Large intestine (tissue), 3 donors: ENCODE measurements at regions not wholly inside any gene's neighbourhood (a gene's known extent, or its start where the extent isn't known, plus 50 kb on each side); places are given as distances from the start of the nearest gene placed in this dataset.

ENCODE experiments used
- DNase-seq, 2 donors: peaks; one replicate each; pipeline versions ENCODE4 v3.0.0 to v3.0.0-alpha.2; 2013
- H3K27ac ChIP-seq: one replicate; pipeline ENCODE4 v1.5.1; 2013; ENCODE audit warnings: low read length
- H3K27me3 ChIP-seq: 2 replicates; pipeline ENCODE4 v1.6.1; 2013; ENCODE audit warnings: low read length; ENCODE audit not compliant: control insufficient read depth, insufficient read depth
- H3K36me3 ChIP-seq: 2 replicates; pipeline ENCODE4 v1.6.1; 2013; ENCODE audit warnings: low read length; ENCODE audit not compliant: control insufficient read depth, insufficient read depth
- H3K4me1 ChIP-seq: one replicate; pipeline ENCODE4 v1.6.1; 2013; ENCODE audit warnings: low read length; ENCODE audit not compliant: control insufficient read depth, insufficient read depth
- H3K4me3 ChIP-seq: one replicate; pipeline ENCODE4 v1.5.1; 2013; ENCODE audit warnings: low read length
- H3K9me3 ChIP-seq: one replicate; pipeline ENCODE4 v1.6.1; 2013; ENCODE audit warnings: mild to moderate bottlenecking, low read depth, low read length, moderate library complexity; ENCODE audit not compliant: control insufficient read depth
- WGBS: methylation state at CpG from one replicate; pipeline ENCODE4 v1.1.5; 2013; ENCODE audit warnings: low lambda C conversion rate; ENCODE audit not compliant: insufficient coverage; 5-methylcytosine and 5-hydroxymethylcytosine counted together

DNA sequence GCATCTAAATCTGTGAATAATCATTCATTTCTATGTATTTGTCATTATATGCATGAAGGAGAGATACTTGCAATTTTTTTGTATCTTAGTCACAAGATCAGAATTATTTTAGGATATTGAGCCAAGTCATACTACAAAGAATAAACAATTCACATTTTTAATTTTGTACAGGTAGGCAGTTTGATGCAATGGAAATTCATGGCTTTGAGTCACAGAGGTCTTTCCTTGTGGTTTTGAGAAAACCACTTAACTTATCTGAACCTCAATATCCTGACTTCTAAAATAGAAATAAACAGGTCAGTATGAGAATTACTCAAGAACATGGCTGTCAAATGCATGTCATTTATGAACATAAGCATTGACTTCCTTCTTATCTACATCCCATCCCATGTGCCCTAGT is 221.4 kb upstream of the SLC10A2 start:
- Histone ChIP-seq H3K4me3 (no peak overlapping the region), H3K9me3 (no peaks in the 10 kb centered on the region), H3K36me3 (no peaks in the 10 kb centered on the region), H3K27me3 (no peaks in the 10 kb centered on the region), H3K27ac (no peak overlapping the region), H3K4me1 (peaks cover 10% of the 10 kb centered on the region)
- no peak for DNase-seq

- H3K4me1 ChIP-seq: peaks cover 11% of the 10 kb centered on the region
- H3K27ac ChIP-seq: no peak overlapping the region
- no peak overlapping the region for H3K4me3 ChIP-seq
- H3K36me3 ChIP-seq: no peaks in the 10 kb centered on the region
- 92% methylated on average over 2 of the region's 2 CpGs for WGBS
- H3K27me3 ChIP-seq: no peaks in the 10 kb centered on the region
- DNase-seq: no peak
- no peaks in the 10 kb centered on the region for H3K9me3 ChIP-seq
These were observed 218.2 kb upstream of the SLC10A2 start for GRCh38 chr13:103284466-103284865.

DNA sequence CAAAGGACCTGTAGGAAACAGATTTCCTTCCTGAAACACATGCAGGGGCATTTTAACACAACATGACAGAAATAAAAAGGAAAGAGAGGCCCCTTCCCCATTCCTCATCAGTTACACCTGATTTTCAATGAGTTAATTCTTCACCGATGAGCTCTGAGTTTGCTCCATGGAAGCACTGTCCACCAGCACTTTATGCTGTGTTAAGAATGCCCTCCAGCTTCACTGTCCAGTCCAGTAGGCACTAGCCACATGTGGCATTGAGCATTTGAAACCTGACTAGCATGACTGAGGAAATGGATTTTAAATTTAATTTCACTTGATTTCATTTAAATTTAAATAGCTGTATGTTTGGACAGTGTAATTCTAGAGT is 217.2 kb upstream of the SLC10A2 start:
- peaks cover 14% of the 10 kb centered on the region for H3K4me1 ChIP-seq
- no peaks in the 10 kb centered on the region for H3K9me3 ChIP-seq
- no peak overlapping the region for H3K4me3 ChIP-seq
- no peaks in the 10 kb centered on the region for H3K36me3 ChIP-seq
- no CpG with 5 or more reads among the region's 1 CpG for WGBS
- H3K27ac ChIP-seq: peak overlapping the region; percentile 54
- no peak for DNase-seq
- no peaks in the 10 kb centered on the region for H3K27me3 ChIP-seq

- no peaks in the 10 kb centered on the region for H3K27me3 ChIP-seq
- H3K9me3 ChIP-seq: no peaks in the 10 kb centered on the region
- 40% methylated on average over 1 of the region's 14 CpGs for WGBS
- H3K4me3 ChIP-seq: peak overlapping the region; percentile 2
- DNase-seq: peak; percentile 55 to 74
- peak overlapping the region; percentile 54 for H3K27ac ChIP-seq
- H3K4me1 ChIP-seq: peaks cover 19% of the 10 kb centered on the region
- no peaks in the 10 kb centered on the region for H3K36me3 ChIP-seq
These were observed 216.6 kb upstream of the SLC10A2 start for GRCh38 chr13:103282571-103283450.

DNA sequence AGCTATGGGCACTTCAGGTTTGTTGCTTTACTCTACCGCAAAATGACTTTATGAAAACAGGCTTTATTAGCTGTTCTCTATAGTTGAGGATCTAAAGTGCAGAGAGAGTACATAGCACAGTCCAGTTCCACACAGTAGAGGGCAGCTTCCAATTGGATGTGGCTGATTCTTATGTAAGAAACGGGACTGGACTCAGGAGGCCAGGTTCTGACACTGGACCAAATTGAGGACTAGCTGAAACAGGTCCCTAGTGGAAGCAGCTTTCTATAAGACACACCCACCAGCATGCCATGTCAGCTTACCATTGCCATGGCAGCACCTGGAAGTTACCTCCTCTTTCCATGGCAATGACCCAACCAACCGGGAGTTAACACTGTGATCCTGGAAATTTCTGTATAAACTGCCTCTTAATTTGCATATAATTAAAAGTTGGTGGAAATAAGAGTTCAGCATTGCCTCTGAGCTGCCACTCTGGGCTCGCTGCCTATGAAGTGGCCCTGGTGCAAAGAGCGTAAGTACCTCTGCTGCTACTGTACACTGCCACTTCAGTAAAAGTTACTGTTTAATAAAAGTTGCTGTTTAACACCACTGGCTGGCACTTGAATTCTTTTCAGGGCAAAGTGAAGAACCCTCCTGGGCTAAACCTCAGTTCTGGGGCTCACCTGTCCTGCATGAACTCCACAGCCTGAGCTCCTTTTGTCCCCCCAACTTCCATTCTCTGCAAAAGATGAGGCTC is 211.9 kb upstream of the SLC10A2 start:
- Histone ChIP-seq H3K27me3 (no peaks in the 10 kb centered on the region), H3K4me1 (peaks cover 16% of the 10 kb centered on the region), H3K9me3 (no peaks in the 10 kb centered on the region), H3K27ac (peak overlapping the region; percentile 18), H3K36me3 (no peaks in the 10 kb centered on the region), H3K4me3 (no peak overlapping the region)
- no CpG with 5 or more reads among the region's 5 CpGs for WGBS
- peak in 1 of 2 donors; percentile 11 for DNase-seq

- Histone ChIP-seq H3K36me3 (no peaks in the 10 kb centered on the region), H3K27me3 (no peaks in the 10 kb centered on the region), H3K9me3 (no peaks in the 10 kb centered on the region), H3K27ac (no peak overlapping the region), H3K4me3 (no peak overlapping the region), H3K4me1 (peaks cover 11% of the 10 kb centered on the region)
- no peak for DNase-seq
- WGBS: 70% methylated on average over 5 of the region's 8 CpGs
These were observed 210.7 kb upstream of the SLC10A2 start for GRCh38 chr13:103276775-103277498.

GRCh38 chr13:103275722-103276121 is 209.5 kb upstream of the SLC10A2 start:
- Histone ChIP-seq H3K4me1 (peaks cover 9% of the 10 kb centered on the region), H3K9me3 (no peaks in the 10 kb centered on the region), H3K36me3 (no peaks in the 10 kb centered on the region), H3K4me3 (no peak overlapping the region), H3K27ac (no peak overlapping the region), H3K27me3 (no peaks in the 10 kb centered on the region)
- 80% methylated on average over 2 of the region's 4 CpGs for WGBS
- no peak for DNase-seq

- peak; percentile 57 to 77 for DNase-seq
- Histone ChIP-seq H3K9me3 (no peaks in the 10 kb centered on the region), H3K27ac (no peak overlapping the region), H3K4me1 (peaks cover 9% of the 10 kb centered on the region), H3K27me3 (no peaks in the 10 kb centered on the region), H3K36me3 (no peaks in the 10 kb centered on the region), H3K4me3 (no peak overlapping the region)
- no CpG with 5 or more reads among the region's 2 CpGs for WGBS
These were observed 208.9 kb upstream of the SLC10A2 start for GRCh38 chr13:103275081-103275480.

GRCh38 chr13:103273825-103274224 is 207.6 kb upstream of the SLC10A2 start:
- Histone ChIP-seq H3K27me3 (no peaks in the 10 kb centered on the region), H3K27ac (no peak overlapping the region), H3K9me3 (no peaks in the 10 kb centered on the region), H3K4me3 (no peak overlapping the region), H3K4me1 (peaks cover 9% of the 10 kb centered on the region), H3K36me3 (no peaks in the 10 kb centered on the region)
- no peak for DNase-seq

GRCh38 chr13:103272770-103273169 is 206.6 kb upstream of the SLC10A2 start:
- no peaks in the 10 kb centered on the region for H3K27me3 ChIP-seq
- H3K4me1 ChIP-seq: peaks cover under 1% of the 10 kb centered on the region
- no peaks in the 10 kb centered on the region for H3K36me3 ChIP-seq
- no CpG with 5 or more reads among the region's 2 CpGs for WGBS
- no peaks in the 10 kb centered on the region for H3K9me3 ChIP-seq
- H3K4me3 ChIP-seq: no peak overlapping the region
- DNase-seq: no peak
- no peak overlapping the region for H3K27ac ChIP-seq
